Bronchial epithelial cell (primary cell): ENCODE measurements at regions not wholly inside any gene's neighbourhood (a gene's known extent, or its start where the extent isn't known, plus 50 kb on each side); places are given as distances from the start of the nearest gene placed in this dataset.

Experiments
- DNase-seq: peaks from one replicate; pipeline ENCODE4 v3.0.0-alpha.2; 2010; ENCODE audit warnings: low read depth
- FAIRE-seq: peaks from 2 replicates; lab custom pipeline; 2011; peaks lifted over from hg19 to GRCh38; lab: Jason Lieb, UNC
- H3K27me3 ChIP-seq: 2 replicates; pipeline ENCODE4 v1.5.1; 2011; ENCODE audit warnings: low read length; ENCODE audit not compliant: control insufficient read depth, insufficient read depth
- H3K36me3 ChIP-seq: 2 replicates; pipeline ENCODE4 v1.5.1; 2011; ENCODE audit warnings: low read length; ENCODE audit not compliant: control insufficient read depth, insufficient read depth
- H3K4me3 ChIP-seq: 2 replicates; pipeline ENCODE4 v1.5.1; 2011; ENCODE audit warnings: mild to moderate bottlenecking, low read depth, low read length, control low read depth
- TF ChIP-seq, protein P1 (sequence below): IDR thresholded peaks from 2 replicates; pipeline ENCODE4 v1.5.1; 2011; ENCODE audit warnings: mild to moderate bottlenecking, moderate library complexity, low read length, control low read depth, inconsistent platforms; ENCODE audit not compliant: insufficient read depth, severe bottlenecking

DNA sequence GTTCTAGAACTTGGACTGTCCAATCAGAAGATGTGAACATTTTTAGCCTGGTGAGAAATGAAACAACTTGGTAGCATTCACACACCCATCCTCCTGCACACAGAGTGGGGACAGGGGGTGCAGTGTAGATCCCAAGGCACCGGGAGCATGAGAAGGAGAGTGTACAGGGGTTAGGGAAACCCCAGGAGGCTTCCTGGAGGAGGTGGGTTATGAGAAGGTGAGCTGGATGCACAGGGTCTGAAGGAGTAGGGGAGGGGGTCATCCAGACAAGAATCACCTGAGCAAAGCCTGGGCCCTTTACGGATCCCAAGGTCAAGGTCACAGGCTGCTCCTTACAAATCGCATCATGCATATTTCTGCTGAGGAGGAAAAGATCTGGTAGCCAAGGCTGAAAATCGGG is 117.5 kb upstream of the TMPRSS2 start:
- TF ChIP-seq, protein P1, sequence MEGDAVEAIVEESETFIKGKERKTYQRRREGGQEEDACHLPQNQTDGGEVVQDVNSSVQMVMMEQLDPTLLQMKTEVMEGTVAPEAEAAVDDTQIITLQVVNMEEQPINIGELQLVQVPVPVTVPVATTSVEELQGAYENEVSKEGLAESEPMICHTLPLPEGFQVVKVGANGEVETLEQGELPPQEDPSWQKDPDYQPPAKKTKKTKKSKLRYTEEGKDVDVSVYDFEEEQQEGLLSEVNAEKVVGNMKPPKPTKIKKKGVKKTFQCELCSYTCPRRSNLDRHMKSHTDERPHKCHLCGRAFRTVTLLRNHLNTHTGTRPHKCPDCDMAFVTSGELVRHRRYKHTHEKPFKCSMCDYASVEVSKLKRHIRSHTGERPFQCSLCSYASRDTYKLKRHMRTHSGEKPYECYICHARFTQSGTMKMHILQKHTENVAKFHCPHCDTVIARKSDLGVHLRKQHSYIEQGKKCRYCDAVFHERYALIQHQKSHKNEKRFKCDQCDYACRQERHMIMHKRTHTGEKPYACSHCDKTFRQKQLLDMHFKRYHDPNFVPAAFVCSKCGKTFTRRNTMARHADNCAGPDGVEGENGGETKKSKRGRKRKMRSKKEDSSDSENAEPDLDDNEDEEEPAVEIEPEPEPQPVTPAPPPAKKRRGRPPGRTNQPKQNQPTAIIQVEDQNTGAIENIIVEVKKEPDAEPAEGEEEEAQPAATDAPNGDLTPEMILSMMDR, result no peak
- DNase-seq (no peak), FAIRE-seq (no peak)
- Histone ChIP-seq H3K4me3 (no peak overlapping the region), H3K27me3 (no peaks in the 10 kb centered on the region), H3K36me3 (no peaks in the 10 kb centered on the region)

DNA sequence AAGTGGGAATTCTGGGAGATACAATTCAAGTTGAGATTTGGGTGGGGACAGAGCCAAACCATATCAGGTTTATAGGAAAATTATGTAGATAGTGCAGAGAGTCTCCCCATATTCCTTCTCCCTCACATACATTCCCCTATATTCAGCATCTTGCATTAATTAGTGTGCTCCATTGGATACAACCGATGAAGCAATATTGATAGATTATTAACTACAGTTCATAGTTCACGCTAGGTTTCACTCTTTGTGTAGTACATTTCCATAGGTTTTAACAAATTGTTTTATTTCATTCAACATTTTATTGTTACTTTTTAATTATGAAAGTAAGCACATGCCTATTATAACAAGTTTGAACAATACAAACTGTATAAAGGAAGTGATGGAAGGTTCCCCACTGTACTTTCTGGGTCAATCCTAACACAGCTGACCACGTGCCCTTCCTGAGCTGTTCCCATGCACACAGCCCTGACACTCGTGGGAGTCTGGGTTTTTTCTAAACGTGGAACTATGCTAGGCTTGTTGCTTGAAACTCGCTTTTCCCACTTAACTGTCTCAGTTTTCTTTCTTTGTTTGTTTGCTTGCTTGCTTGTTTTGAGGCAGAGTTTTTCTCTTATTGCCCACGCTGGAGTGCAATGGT is 116.8 kb upstream of the TMPRSS2 start:
- TF ChIP-seq, protein P1, result no peak
- Histone ChIP-seq H3K36me3 (no peaks in the 10 kb centered on the region), H3K4me3 (no peak overlapping the region), H3K27me3 (no peaks in the 10 kb centered on the region)
- no peak for DNase-seq
- FAIRE-seq, result peak; percentile 23

DNA sequence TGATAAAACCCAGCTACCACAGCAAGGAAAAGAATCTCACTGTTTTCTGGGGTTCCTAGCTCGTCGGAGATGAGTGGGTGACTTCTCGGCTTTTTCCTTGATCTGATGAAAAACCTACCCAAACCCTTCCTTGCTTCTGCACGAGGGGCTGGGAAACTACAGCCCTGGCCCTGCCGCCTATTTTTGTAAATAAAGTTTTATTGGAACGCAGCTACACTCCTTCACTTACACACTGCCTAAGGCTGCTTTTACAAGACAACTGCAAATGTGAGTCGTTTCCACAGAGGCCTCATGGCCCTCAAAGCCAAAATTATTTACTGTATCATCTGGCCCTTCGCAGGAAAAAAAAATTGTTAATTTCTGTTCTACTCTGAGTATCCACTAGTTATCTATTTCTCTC is 116.0 kb upstream of the TMPRSS2 start:
- no peaks in the 10 kb centered on the region for H3K36me3 ChIP-seq
- FAIRE-seq, result no peak
- TF ChIP-seq, protein P1, result no peak
- DNase-seq, result no peak
- no peak overlapping the region for H3K4me3 ChIP-seq
- no peaks in the 10 kb centered on the region for H3K27me3 ChIP-seq

DNA sequence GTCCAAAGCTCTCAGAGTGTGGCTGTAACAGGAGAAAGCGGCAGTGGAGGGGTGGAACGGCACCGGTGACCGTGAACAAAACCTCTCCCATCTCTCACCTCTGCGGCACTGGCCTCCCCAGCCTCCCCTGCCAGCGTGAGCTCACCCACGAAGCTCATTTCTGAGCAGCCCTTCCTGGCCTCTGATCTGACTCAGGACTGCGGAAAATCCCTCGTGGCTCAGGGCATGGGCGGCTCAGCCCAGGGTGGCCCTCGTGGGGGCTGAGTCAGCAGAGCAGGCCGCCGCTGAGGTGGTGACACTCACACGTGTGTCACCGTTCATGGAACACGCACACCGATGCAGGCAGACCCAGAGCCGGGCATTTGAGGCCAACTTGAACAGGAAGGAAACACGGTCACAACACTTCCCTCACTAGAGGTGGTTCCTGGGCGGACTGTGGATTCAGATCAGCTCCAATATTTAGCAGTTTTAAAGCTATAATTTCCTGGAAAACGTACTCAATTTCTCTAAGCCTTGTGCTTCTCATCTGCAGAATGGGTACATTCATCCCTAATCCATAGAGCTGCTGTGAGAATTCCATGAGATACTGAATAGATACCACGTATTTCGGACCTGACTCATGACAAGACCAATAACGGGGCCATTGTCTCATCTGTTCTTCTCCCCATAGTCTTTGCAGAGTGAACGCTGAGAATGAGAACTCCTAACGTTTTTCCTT is 115.0 kb upstream of the TMPRSS2 start:
- TF ChIP-seq, protein P1, result no peak
- Histone ChIP-seq H3K36me3 (no peaks in the 10 kb centered on the region), H3K27me3 (no peaks in the 10 kb centered on the region), H3K4me3 (no peak overlapping the region)
- FAIRE-seq (no peak), DNase-seq (no peak)

DNA sequence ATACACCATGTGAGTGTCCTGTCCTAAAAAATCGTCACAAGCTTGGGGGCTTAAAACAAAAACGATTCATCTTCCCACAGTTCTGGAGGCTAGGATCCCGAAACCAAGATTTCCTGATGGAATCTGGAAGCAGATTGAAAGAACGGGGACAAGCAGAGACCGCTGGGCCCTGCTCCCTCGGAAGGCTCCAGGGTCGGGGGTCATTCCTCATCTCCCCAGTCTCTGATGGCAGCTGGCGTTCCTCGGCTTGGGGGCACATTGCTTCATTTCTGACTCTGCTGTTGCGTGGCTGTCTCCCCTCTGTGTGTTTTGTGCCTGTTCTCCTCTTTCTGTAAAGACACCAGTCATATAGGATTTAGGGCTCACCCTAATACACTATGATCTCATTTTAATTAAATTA is 114.2 kb upstream of the TMPRSS2 start:
- FAIRE-seq (no peak), DNase-seq (no peak)
- Histone ChIP-seq H3K4me3 (no peak overlapping the region), H3K27me3 (no peaks in the 10 kb centered on the region), H3K36me3 (no peaks in the 10 kb centered on the region)
- TF ChIP-seq, protein P1, result no peak
